SK-N-SH (cell line): ENCODE measurements at regions not wholly inside any gene's neighbourhood (a gene's known extent, or its start where the extent isn't known, plus 50 kb on each side); places are given as distances from the start of the nearest gene placed in this dataset.

ENCODE experiments used
- CTCF ChIA-PET: fragments of 300-600, 350-600 bp; formaldehyde crosslinking; extraction: SDS; loops from one replicate; lab custom pipeline; 2021; lab: Yijun Ruan, JAX
- POLR2A ChIA-PET: fragments of 350-600 bp; sonication (Branson Sonifier 250); formaldehyde crosslinking; extraction: SDS; loops from one replicate; lab custom pipeline; 2020; ENCODE audit warnings: antibody characterized with exemption, inconsistent platforms; lab: Yijun Ruan, JAX
- DNase-seq: peaks from one replicate; pipeline ENCODE4 v3.0.0; 2012
- H2AFZ ChIP-seq: fragments of 200-600 bp; sonication (generic); 2 replicates; pipeline ENCODE4 v1.8.1; 2016; ENCODE audit warnings: antibody characterized with exemption, mild to moderate bottlenecking, low read depth
- H3F3A ChIP-seq: fragments of 200-600 bp; sonication (generic); replicated peaks from 2 replicates; pipeline ENCODE3; 2016; ENCODE audit warnings: antibody characterized with exemption, mild to moderate bottlenecking; ENCODE audit not compliant: insufficient read depth
- H3K27ac ChIP-seq, 2 experiments: fragments of 200-500 bp in 1 of 2; fragments of 200-600 bp in 1 of 2; sonication (Bioruptor generic) in 1 of 2; sonication (generic), shearing (Covaris generic) in 1 of 2; 2 replicates each; pipeline versions ENCODE4 v1.5.1 to v1.6.1; 2014 to 2016; ENCODE audit warnings: low read depth in 2 of 2, inconsistent platforms in 1 of 2, low read length in 1 of 2, mild to moderate bottlenecking in 1 of 2, mixed read lengths in 1 of 2
- H3K27me3 ChIP-seq: fragments of 200-600 bp; sonication (generic), shearing (Covaris generic); 2 replicates; pipeline ENCODE4 v1.6.1; 2016; ENCODE audit warnings: mixed run types; ENCODE audit not compliant: insufficient read depth
- H3K36me3 ChIP-seq, 2 experiments: fragments of 200-500 bp in 1 of 2; fragments of 200-600 bp in 1 of 2; sonication (Bioruptor generic) in 1 of 2; sonication (generic) in 1 of 2; replicated peaks in 1 of 2; 2 replicates each; pipeline versions ENCODE3 to v1.5.1; 2014 to 2016; ENCODE audit warnings: low read length in 1 of 2, mild to moderate bottlenecking in 1 of 2; ENCODE audit not compliant: insufficient read depth in 2 of 2, control insufficient read depth in 1 of 2
- H3K4me1 ChIP-seq, 2 experiments: fragments of 200-500 bp in 1 of 2; fragments of 200-600 bp in 1 of 2; sonication (Bioruptor generic) in 1 of 2; sonication (generic), shearing (Covaris generic) in 1 of 2; 2 replicates each; pipeline versions ENCODE4 v1.5.1 to v1.6.1; 2014 to 2016; ENCODE audit warnings: low read depth in 1 of 2, low read length in 1 of 2, mixed run types in 1 of 2; ENCODE audit not compliant: insufficient read depth in 2 of 2, control insufficient read depth in 1 of 2
- H3K4me2 ChIP-seq: fragments of 200-600 bp; sonication (generic), shearing (Covaris generic); 2 replicates; pipeline ENCODE4 v1.6.1; 2017; ENCODE audit warnings: mixed run types
- H3K4me3 ChIP-seq, 2 experiments: fragments of 200-500 bp in 1 of 2; fragments of 200-600 bp in 1 of 2; sonication (Bioruptor generic) in 1 of 2; sonication (generic), shearing (Covaris generic) in 1 of 2; 2 replicates each; pipeline versions ENCODE4 v1.5.1 to v1.8.1; 2014 to 2016; ENCODE audit warnings: low read depth in 2 of 2, inconsistent platforms in 1 of 2, low read length in 1 of 2, mild to moderate bottlenecking in 1 of 2, mixed read lengths in 1 of 2, moderate library complexity in 1 of 2
- H3K79me2 ChIP-seq: fragments of 200-600 bp; sonication (generic); 2 replicates; pipeline ENCODE4 v1.8.1; 2017; ENCODE audit warnings: mild to moderate bottlenecking; ENCODE audit not compliant: insufficient read depth
- H3K9ac ChIP-seq: fragments of 200-600 bp; sonication (generic); 2 replicates; pipeline ENCODE4 v1.6.1; 2017; ENCODE audit warnings: mixed run types
- H3K9me2 ChIP-seq: fragments of 200-600 bp; sonication (generic); 2 replicates; pipeline ENCODE4 v1.6.1; 2017; ENCODE audit warnings: mixed run types
- H3K9me3 ChIP-seq: fragments of 200-600 bp; sonication (generic); 2 replicates; pipeline ENCODE4 v1.6.1; 2017; ENCODE audit warnings: mixed run types, mild to moderate bottlenecking, moderate library complexity
- H4K20me1 ChIP-seq: fragments of 200-600 bp; sonication (generic); 2 replicates; pipeline ENCODE4 v1.6.1; 2017; ENCODE audit warnings: mild to moderate bottlenecking, mixed run types; ENCODE audit not compliant: insufficient read depth
- CHD2 ChIP-seq: fragments of 150-350 bp; IDR thresholded peaks from 2 replicates; pipeline ENCODE4 v1.6.1; 2018; ENCODE audit warnings: low read length; ENCODE audit not compliant: partially characterized antibody
- EZH2phosphoT487 ChIP-seq: fragments of 200-600 bp; sonication (generic); IDR thresholded peaks from 2 replicates; pipeline ENCODE4 v1.6.1; 2017; ENCODE audit warnings: low read depth, mixed run types, mild to moderate bottlenecking, antibody characterized with exemption, moderate library complexity, borderline replicate concordance
- FOSL2 ChIP-seq: IDR thresholded peaks from 2 replicates; pipeline ENCODE4 v1.4.0; 2012; ENCODE audit warnings: low read depth, mild to moderate bottlenecking, moderate library complexity, borderline replicate concordance
- FOXJ3 ChIP-seq: sonication (generic); formaldehyde crosslinking; IDR thresholded peaks from 2 replicates; pipeline ENCODE4 v1.5.1; 2020; ENCODE audit warnings: mild to moderate bottlenecking, missing genetic modification reagents
- GABPA ChIP-seq: IDR thresholded peaks from 2 replicates; pipeline ENCODE4 v1.4.0; 2012; ENCODE audit warnings: low read depth, mild to moderate bottlenecking
- JUND ChIP-seq: IDR thresholded peaks from 2 replicates; pipeline ENCODE4 v1.4.0; 2012
- MEF2A ChIP-seq: IDR thresholded peaks from 2 replicates; pipeline ENCODE4 v1.4.0; 2012; ENCODE audit warnings: low read depth, borderline replicate concordance
- MXI1 ChIP-seq: IDR thresholded peaks from 2 replicates; pipeline ENCODE4 v1.6.1; 2012; ENCODE audit warnings: mild to moderate bottlenecking, low read depth, low read length, improper control_type of control experiment
- NFIC ChIP-seq: IDR thresholded peaks from 2 replicates; pipeline ENCODE4 v1.4.0; 2012; ENCODE audit warnings: borderline replicate concordance
- PBX3 ChIP-seq: IDR thresholded peaks from 2 replicates; pipeline ENCODE4; 2012
- REST ChIP-seq: IDR thresholded peaks from 2 replicates; pipeline ENCODE4 v1.6.1; 2012; ENCODE audit warnings: mild to moderate bottlenecking, low read depth, low read length, moderate library complexity
- RFX5 ChIP-seq: IDR thresholded peaks from 2 replicates; pipeline ENCODE4 v1.6.1; 2012; ENCODE audit warnings: mild to moderate bottlenecking, improper control_type of control experiment, low read length
- RXRA ChIP-seq: IDR thresholded peaks from 2 replicates; pipeline ENCODE4 v1.4.0; 2012; ENCODE audit warnings: low read depth, mild to moderate bottlenecking, borderline replicate concordance
- SMC3 ChIP-seq: IDR thresholded peaks from 2 replicates; pipeline ENCODE4 v1.6.1; 2012; ENCODE audit warnings: low read depth, low read length, improper control_type of control experiment
- TEAD4 ChIP-seq: IDR thresholded peaks from 2 replicates; pipeline ENCODE4 v1.4.0; 2012; ENCODE audit warnings: mild to moderate bottlenecking, borderline replicate concordance; ENCODE audit not compliant: insufficient read depth
- WGBS: methylation state at CpG from one replicate; pipeline ENCODE4 v1.1.6; 2017; ENCODE audit warnings: low lambda C conversion rate; 5-methylcytosine and 5-hydroxymethylcytosine counted together
- TF ChIP-seq, protein P1 (sequence below): fragments of 150-350 bp; IDR thresholded peaks from 2 replicates; pipeline ENCODE4 v1.6.1; 2017; ENCODE audit warnings: antibody characterized with exemption, low read length, low read depth, borderline replicate concordance
- TF ChIP-seq, protein P2 (sequence below): fragments of 150-350 bp; IDR thresholded peaks from 2 replicates; pipeline ENCODE4 v1.6.1; 2016; ENCODE audit warnings: mild to moderate bottlenecking, low read depth, low read length

GRCh38 chr7:39894904-39895303 lies 55.2 kb upstream of the CDK13 start:
- no peak for DNase-seq
- CTCF ChIA-PET = interaction anchor here (1.1 to 12.7 kb wide), 8 partner anchors 11 to 1837 kb away, joined by 3 to 224 read pairs (median 16); partner anchors contain the start of genes MPLKIP and SUGCT
- Histone ChIP-seq H3K27ac (no peak overlapping the region), H3F3A (no peaks in the 10 kb centered on the region), H3K79me2 (no peaks in the 10 kb centered on the region), H4K20me1 (no peaks in the 10 kb centered on the region), H2AFZ (peak overlapping the region; percentile 10; the same call in 1 of the 2 replicates), H3K4me3 (no peak overlapping the region), H3K4me1 (no peaks in the 10 kb centered on the region; a peak in 1 of 4 replicates), H3K4me2 (no peak overlapping the region), H3K27me3 (peaks cover 18% of the 10 kb centered on the region; the same call in 1 of the 2 replicates), H3K9me3 (no peaks in the 10 kb centered on the region), H3K9ac (no peak overlapping the region), H3K9me2 (no peaks in the 10 kb centered on the region), H3K36me3 (no peaks in the 10 kb centered on the region)
- WGBS = 12% methylated on average over 2 of the region's 2 CpGs
- POLR2A ChIA-PET = no interaction called here
- TF ChIP-seq MXI1 (no peak), EZH2phosphoT487 (no peak), FOXJ3 (CRISPR knock-in tag) (no peak), GABPA (no peak), RXRA (no peak), SMC3 (no peak), REST (no peak), NFIC (no peak), CHD2 (no peak), JUND (no peak), FOSL2 (no peak), MEF2A (no peak), PBX3 (no peak), RFX5 (no peak), TEAD4 (no peak)
- TF ChIP-seq, protein P1, sequence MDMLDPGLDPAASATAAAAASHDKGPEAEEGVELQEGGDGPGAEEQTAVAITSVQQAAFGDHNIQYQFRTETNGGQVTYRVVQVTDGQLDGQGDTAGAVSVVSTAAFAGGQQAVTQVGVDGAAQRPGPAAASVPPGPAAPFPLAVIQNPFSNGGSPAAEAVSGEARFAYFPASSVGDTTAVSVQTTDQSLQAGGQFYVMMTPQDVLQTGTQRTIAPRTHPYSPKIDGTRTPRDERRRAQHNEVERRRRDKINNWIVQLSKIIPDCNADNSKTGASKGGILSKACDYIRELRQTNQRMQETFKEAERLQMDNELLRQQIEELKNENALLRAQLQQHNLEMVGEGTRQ = no peak
- TF ChIP-seq, protein P2, sequence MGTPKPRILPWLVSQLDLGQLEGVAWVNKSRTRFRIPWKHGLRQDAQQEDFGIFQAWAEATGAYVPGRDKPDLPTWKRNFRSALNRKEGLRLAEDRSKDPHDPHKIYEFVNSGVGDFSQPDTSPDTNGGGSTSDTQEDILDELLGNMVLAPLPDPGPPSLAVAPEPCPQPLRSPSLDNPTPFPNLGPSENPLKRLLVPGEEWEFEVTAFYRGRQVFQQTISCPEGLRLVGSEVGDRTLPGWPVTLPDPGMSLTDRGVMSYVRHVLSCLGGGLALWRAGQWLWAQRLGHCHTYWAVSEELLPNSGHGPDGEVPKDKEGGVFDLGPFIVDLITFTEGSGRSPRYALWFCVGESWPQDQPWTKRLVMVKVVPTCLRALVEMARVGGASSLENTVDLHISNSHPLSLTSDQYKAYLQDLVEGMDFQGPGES = no peak
